ENCODE measurements at regions not wholly inside any gene's neighbourhood (a gene's known extent, or its start where the extent isn't known, plus 50 kb on each side); places are given as distances from the start of the nearest gene placed in this dataset.
"Not testable (repeated sequence)": the region's sequence is repeated elsewhere in the genome, so short reads cannot be mapped to it uniquely, and the experiment has no call there.

- not testable (repeated sequence) for TF ChIP-seq CTCF (IDR thresholded peaks at IDR 0.05); TCF7L2 (IDR thresholded peaks at IDR 0.05; ENCODE audit: low read depth, low read length); SIN3A (IDR thresholded peaks at IDR 0.05; ENCODE audit: borderline replicate concordance, insufficient read depth, low read depth, low read length)
Measured at GRCh38 chr12:94905749-94906148, 97.7 kb downstream of the NDUFA12 start.

Data from Panc1 (cell line).